ENCODE measurements at regions not wholly inside any gene's neighbourhood (a gene's known extent, or its start where the extent isn't known, plus 50 kb on each side); places are given as distances from the start of the nearest gene placed in this dataset.

DNA sequence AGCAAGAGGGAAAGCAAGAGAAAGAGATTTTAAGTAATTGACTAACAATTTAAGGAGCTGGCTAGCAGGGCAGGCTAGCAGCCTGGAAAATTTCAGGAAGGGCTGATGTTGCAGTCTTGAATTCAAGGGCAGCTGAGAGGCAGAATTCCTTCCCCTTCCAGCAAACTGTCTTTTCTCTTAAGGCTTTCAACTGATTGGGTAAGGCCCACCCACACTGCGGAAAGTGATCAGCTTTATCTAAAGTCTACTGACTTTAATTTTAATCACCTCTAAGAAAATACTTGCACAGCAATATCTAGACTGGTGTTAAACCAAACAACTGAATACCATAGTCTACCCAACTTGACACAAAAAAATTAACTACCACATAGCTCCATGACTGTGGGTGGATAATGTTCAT is 303.9 kb downstream of the FZD1 start:
- TF ChIP-seq POLR2A (IDR thresholded peaks at IDR 0.05; ENCODE audit: low read depth, low read length) (no peak), POLR2AphosphoS5 (IDR thresholded peaks at IDR 0.05; ENCODE audit: low read depth, low read length) (no peak)

All from GM12892 (cell line).